ENCODE measurements at regions not wholly inside any gene's neighbourhood (a gene's known extent, or its start where the extent isn't known, plus 50 kb on each side); places are given as distances from the start of the nearest gene placed in this dataset.

- TF ChIP-seq CTCF (IDR thresholded peaks at IDR 0.05) (no peak), EZH2 (IDR thresholded peaks at IDR 0.05; ENCODE audit: borderline replicate concordance, insufficient read depth, low read depth, low read length, poor library complexity, severe bottlenecking) (no peak)
Measured at GRCh38 chr5:38657020-38657419, 100.6 kb upstream of the LIFR start.
